Right renal cortex interstitium (tissue), 3 donors: ENCODE measurements at regions not wholly inside any gene's neighbourhood (a gene's known extent, or its start where the extent isn't known, plus 50 kb on each side); places are given as distances from the start of the nearest gene placed in this dataset.
A peak's percentile ranks its signal among the peaks of the same experiment; 100 is the strongest.

Experiments used
- DNase-seq, 3 donors: peaks; one replicate each; pipeline ENCODE4 v3.0.0-alpha.2; 2013; ENCODE audit warnings: low read depth in 3 of 3, low spot score in 2 of 3

GRCh38 chrX:37287741-37288444 is 61.3 kb upstream of the PRRG1 start:
- peak in 1 of 3 donors; percentile 19 for DNase-seq

- no peak for DNase-seq
Measured at GRCh38 chrX:37291924-37292323, 57.2 kb upstream of the PRRG1 start.
